K562 (cell line): ENCODE measurements at regions not wholly inside any gene's neighbourhood (a gene's known extent, or its start where the extent isn't known, plus 50 kb on each side); places are given as distances from the start of the nearest gene placed in this dataset.
A peak's percentile ranks its signal among the peaks of the same experiment; 100 is the strongest.

Experiments
- ATAC-seq: fragments of 200-7000 bp; cut with Tn5 transposase; 3 replicates; pipeline ENCODE4 v1.9.1; 2020; ENCODE audit warnings: moderate library complexity
- BruUV-seq: library from RNA; stranded (reverse); fragments of 400-500 nt; replicated peaks from 2 replicates; lab custom pipeline; 2021; lab: Mats Ljungman, UMichigan
- CTCF ChIA-PET: fragments of 300-600 bp; formaldehyde crosslinking; extraction: SDS; loops from one replicate; lab custom pipeline; 2021; ENCODE audit warnings: low intra/inter-chr PET ratio; lab: Yijun Ruan, JAX
- POLR2A ChIA-PET: fragments of 300-600, 350-650 bp; sonication (Branson Sonifier 250); formaldehyde crosslinking; extraction: SDS; loops from one replicate; lab custom pipeline; 2021; ENCODE audit warnings: antibody characterized with exemption, inconsistent platforms; lab: Yijun Ruan, JAX
- DNase-seq, 4 experiments: peaks; one replicate each; pipeline versions ENCODE4 v3.0.0 to v3.0.0-alpha.2; 2011 to 2018; ENCODE audit warnings: low spot score in 3 of 4, mixed read lengths in 3 of 4; ENCODE audit errors: extremely low read depth in 1 of 4
- FAIRE-seq: peaks from 2 replicates; lab custom pipeline; 2011; peaks lifted over from hg19 to GRCh38; lab: Jason Lieb, UNC
- H2AFZ ChIP-seq: 2 replicates; pipeline ENCODE4 v1.6.0; 2011; ENCODE audit warnings: low read depth, low read length, control low read depth, inconsistent platforms
- H3K27ac ChIP-seq: fragments of 200-600 bp; 3 replicates; pipeline ENCODE4 v1.8.0; 2011; ENCODE audit warnings: low read depth, mild to moderate bottlenecking, control low read depth, inconsistent platforms, low read length, moderate library complexity, mixed read lengths; ENCODE audit errors: extremely low read depth
- H3K27me3 ChIP-seq, 2 experiments: fragments of 300-600 bp in 1 of 2; 2 replicates in 1 of 2; 3 replicates in 1 of 2; pipeline versions ENCODE4 v1.6.0 to v1.8.0; 2011; ENCODE audit warnings: inconsistent platforms in 2 of 2, low read length in 2 of 2, mild to moderate bottlenecking in 1 of 2, mixed read lengths in 1 of 2, moderate library complexity in 1 of 2; ENCODE audit not compliant: control insufficient read depth in 2 of 2, insufficient read depth in 2 of 2
- H3K36me3 ChIP-seq: fragments of 300-600 bp; 3 replicates; pipeline ENCODE4 v1.8.0; 2011; ENCODE audit warnings: mild to moderate bottlenecking, low read length, inconsistent platforms; ENCODE audit not compliant: control insufficient read depth, insufficient read depth
- H3K4me1 ChIP-seq, 2 experiments: fragments of 200-600 bp in 1 of 2; replicated peaks in 1 of 2; 2 replicates in 1 of 2; 3 replicates in 1 of 2; pipeline versions ENCODE4 v1.5.1 to v1.8.0; 2011; ENCODE audit warnings: inconsistent platforms in 2 of 2, low read length in 2 of 2, mild to moderate bottlenecking in 1 of 2, mixed read lengths in 1 of 2, moderate library complexity in 1 of 2; ENCODE audit not compliant: control insufficient read depth in 2 of 2, insufficient read depth in 2 of 2
- H3K4me2 ChIP-seq: 2 replicates; pipeline ENCODE4 v1.6.1; 2011; ENCODE audit warnings: low read length, control low read depth, inconsistent platforms, mixed read lengths; ENCODE audit not compliant: insufficient read depth
- H3K4me3 ChIP-seq: fragments of 200-600 bp; sonication (generic), shearing (Covaris generic); 2 replicates; pipeline ENCODE4 v1.5.1; 2016; ENCODE audit warnings: control low read depth, inconsistent platforms
- H3K79me2 ChIP-seq: fragments of 200-600 bp; 3 replicates; pipeline ENCODE4 v1.8.0; 2011; ENCODE audit warnings: low read length, inconsistent platforms; ENCODE audit not compliant: control insufficient read depth, insufficient read depth
- H3K9ac ChIP-seq, 2 experiments: 2 replicates each; pipeline versions ENCODE4 v1.6.0 to v1.6.1; 2011; ENCODE audit warnings: low read depth in 2 of 2, low read length in 2 of 2, control low read depth in 1 of 2, inconsistent platforms in 1 of 2, mild to moderate bottlenecking in 1 of 2, mixed read lengths in 1 of 2; ENCODE audit not compliant: insufficient read depth in 1 of 2
- H3K9me1 ChIP-seq: one replicate; pipeline ENCODE4 v1.6.0; 2011; ENCODE audit warnings: inconsistent platforms, mild to moderate bottlenecking, low read length, moderate library complexity; ENCODE audit not compliant: control insufficient read depth, insufficient read depth
- H3K9me3 ChIP-seq: replicated peaks from 2 replicates; pipeline ENCODE4 v1.5.1; 2011; ENCODE audit warnings: low read depth, low read length, inconsistent platforms; ENCODE audit not compliant: control insufficient read depth, insufficient read depth
- H4K20me1 ChIP-seq: replicated peaks from 2 replicates; pipeline ENCODE4 v1.6.1; 2011; ENCODE audit warnings: low read length, inconsistent platforms, mixed read lengths; ENCODE audit not compliant: control insufficient read depth, insufficient read depth
- CTCF ChIP-seq, 3 experiments: IDR thresholded peaks in 2 of 3; conservative IDR thresholded peaks in 1 of 3; 2 replicates each; pipeline ENCODE4 v1.5.1; 2011 to 2012; ENCODE audit warnings: low read length in 3 of 3, mild to moderate bottlenecking in 3 of 3, control low read depth in 2 of 3, improper control_type of control experiment in 1 of 3, inconsistent platforms in 1 of 3, low read depth in 1 of 3, mixed read lengths in 1 of 3, moderate library complexity in 1 of 3; ENCODE audit not compliant: insufficient read depth in 2 of 3
- MAFG ChIP-seq: fragments of 450-650 bp; conservative IDR thresholded peaks from 2 replicates; pipeline ENCODE4 v1.6.1; 2016; ENCODE audit warnings: missing genetic modification characterization, missing compliant biosample characterization
- PHB2 ChIP-seq: fragments of 450-650 bp; IDR thresholded peaks from 2 replicates; pipeline ENCODE4 v1.6.1; 2017; ENCODE audit warnings: low read depth
- RBM39 ChIP-seq: fragments of 200-400 bp; formaldehyde crosslinking; optimal IDR thresholded peaks from 2 replicates; pipeline ENCODE3; 2018; ENCODE audit warnings: low read depth, low read length
- TEAD2 ChIP-seq: fragments of 450-650 bp; IDR thresholded peaks from 2 replicates; pipeline ENCODE4 v1.6.1; 2016; ENCODE audit warnings: missing genetic modification characterization, control low read depth, missing compliant biosample characterization
- THRAP3 ChIP-seq: fragments of 450-650 bp; IDR thresholded peaks from 2 replicates; pipeline ENCODE4 v1.6.1; 2016; ENCODE audit warnings: mild to moderate bottlenecking, inconsistent platforms, borderline replicate concordance
- WGBS: fragments of 100-300 bp; shearing (Covaris generic); methylation state at CpG from one replicate; pipeline ENCODE4 v1.1.6; 2016; ENCODE audit warnings: low coverage, mixed read lengths; ENCODE audit not compliant: insufficient coverage; ENCODE audit errors: missing lambda C conversion rate; 5-methylcytosine and 5-hydroxymethylcytosine counted together
- in situ Hi-C: fragments of 300-500 bp; cut with MboI; formaldehyde crosslinking; loops from 4 replicates; pipeline ENCODE4 v1.15.0; 2018; ENCODE audit warnings: inconsistent platforms, mixed read lengths
- intact Hi-C: fragments of 100-400 bp; cut with micrococcal nuclease; formaldehyde crosslinking; loops from 2 replicates; pipeline ENCODE4 v1.14.2; 2022
- TF ChIP-seq, protein P1 (sequence below): fragments of 450-650 bp; IDR thresholded peaks from 2 replicates; pipeline ENCODE4 v1.6.1; 2017; ENCODE audit warnings: antibody characterized with exemption, mild to moderate bottlenecking

GRCh38 chr4:186829740-186830449, 106.2 kb upstream of the FAT1 start (continued):
- TF ChIP-seq MAFG (peak; percentile 55), TEAD2 (tag) (no peak), THRAP3 (no peak), CTCF (IDR thresholded peaks at IDR 0.05 in 2 of 3, conservative IDR thresholded peaks at IDR 0.05 in 1 of 3; ENCODE audit: insufficient read depth in 2 of 3, low read depth in 1 of 3, low read length in 3 of 3) (no peak)

DNA sequence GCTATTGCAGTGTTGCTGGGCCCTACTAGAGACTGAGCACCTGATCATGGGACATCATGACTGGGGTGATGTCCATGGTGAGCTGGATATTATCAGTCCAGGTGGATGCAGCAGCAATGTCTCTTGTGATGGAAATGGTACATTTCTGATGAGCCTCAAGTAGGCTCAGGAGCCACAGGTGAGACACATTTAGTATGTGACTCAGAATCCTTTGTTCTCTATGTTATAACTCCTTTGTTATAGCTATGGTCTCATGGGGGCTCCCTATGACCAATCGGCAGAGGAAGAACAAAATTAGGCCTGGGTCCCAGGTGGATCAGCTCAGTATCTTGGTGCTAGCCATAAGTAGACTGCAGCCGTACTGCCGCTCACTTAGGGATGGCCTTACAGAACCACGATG, 107.9 kb upstream of the FAT1 start:
- 62% methylated on average over 4 of the region's 4 CpGs for WGBS
- Histone ChIP-seq H3K4me2 (no peak overlapping the region), H2AFZ (no peak overlapping the region), H3K9me3 (no peaks in the 10 kb centered on the region), H3K36me3 (no peaks in the 10 kb centered on the region), H4K20me1 (no peaks in the 10 kb centered on the region), H3K4me1 (peaks cover 0 to 52% of the 10 kb centered on the region in 2 experiments; a peak in 4 of 5 replicates), H3K4me3 (no peak overlapping the region), H3K27me3 (no peaks in the 10 kb centered on the region), H3K9me1 (no peaks in the 10 kb centered on the region), H3K9ac (no peak overlapping the region), H3K79me2 (no peaks in the 10 kb centered on the region), H3K27ac (no peak overlapping the region)
- DNase-seq = no peak
- POLR2A ChIA-PET = interaction anchor here (1.1 to 1.3 kb wide), 2 partner anchors 13 to 14 kb away, joined by 3 read pairs; no protein-coding TSS in a partner anchor
- no TSS peak for BruUV-seq
- ATAC-seq = no peak
- CTCF ChIA-PET = no interaction called here
- intact Hi-C loops = no loop called here
- no peak for FAIRE-seq
- TF ChIP-seq PHB2 (no peak), MAFG (no peak), RBM39 (no peak), CTCF (IDR thresholded peaks at IDR 0.05 in 2 of 3, conservative IDR thresholded peaks at IDR 0.05 in 1 of 3; ENCODE audit: insufficient read depth in 2 of 3, low read depth in 1 of 3, low read length in 3 of 3) (no peak)
- TF ChIP-seq, protein P1, sequence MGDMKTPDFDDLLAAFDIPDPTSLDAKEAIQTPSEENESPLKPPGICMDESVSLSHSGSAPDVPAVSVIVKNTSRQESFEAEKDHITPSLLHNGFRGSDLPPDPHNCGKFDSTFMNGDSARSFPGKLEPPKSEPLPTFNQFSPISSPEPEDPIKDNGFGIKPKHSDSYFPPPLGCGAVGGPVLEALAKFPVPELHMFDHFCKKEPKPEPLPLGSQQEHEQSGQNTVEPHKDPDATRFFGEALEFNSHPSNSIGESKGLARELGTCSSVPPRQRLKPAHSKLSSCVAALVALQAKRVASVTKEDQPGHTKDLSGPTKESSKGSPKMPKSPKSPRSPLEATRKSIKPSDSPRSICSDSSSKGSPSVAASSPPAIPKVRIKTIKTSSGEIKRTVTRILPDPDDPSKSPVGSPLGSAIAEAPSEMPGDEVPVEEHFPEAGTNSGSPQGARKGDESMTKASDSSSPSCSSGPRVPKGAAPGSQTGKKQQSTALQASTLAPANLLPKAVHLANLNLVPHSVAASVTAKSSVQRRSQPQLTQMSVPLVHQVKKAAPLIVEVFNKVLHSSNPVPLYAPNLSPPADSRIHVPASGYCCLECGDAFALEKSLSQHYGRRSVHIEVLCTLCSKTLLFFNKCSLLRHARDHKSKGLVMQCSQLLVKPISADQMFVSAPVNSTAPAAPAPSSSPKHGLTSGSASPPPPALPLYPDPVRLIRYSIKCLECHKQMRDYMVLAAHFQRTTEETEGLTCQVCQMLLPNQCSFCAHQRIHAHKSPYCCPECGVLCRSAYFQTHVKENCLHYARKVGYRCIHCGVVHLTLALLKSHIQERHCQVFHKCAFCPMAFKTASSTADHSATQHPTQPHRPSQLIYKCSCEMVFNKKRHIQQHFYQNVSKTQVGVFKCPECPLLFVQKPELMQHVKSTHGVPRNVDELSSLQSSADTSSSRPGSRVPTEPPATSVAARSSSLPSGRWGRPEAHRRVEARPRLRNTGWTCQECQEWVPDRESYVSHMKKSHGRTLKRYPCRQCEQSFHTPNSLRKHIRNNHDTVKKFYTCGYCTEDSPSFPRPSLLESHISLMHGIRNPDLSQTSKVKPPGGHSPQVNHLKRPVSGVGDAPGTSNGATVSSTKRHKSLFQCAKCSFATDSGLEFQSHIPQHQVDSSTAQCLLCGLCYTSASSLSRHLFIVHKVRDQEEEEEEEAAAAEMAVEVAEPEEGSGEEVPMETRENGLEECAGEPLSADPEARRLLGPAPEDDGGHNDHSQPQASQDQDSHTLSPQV = no peak
- in situ Hi-C loops = no loop called here
